ENCODE measurements at regions not wholly inside any gene's neighbourhood (a gene's known extent, or its start where the extent isn't known, plus 50 kb on each side); places are given as distances from the start of the nearest gene placed in this dataset.

DNA sequence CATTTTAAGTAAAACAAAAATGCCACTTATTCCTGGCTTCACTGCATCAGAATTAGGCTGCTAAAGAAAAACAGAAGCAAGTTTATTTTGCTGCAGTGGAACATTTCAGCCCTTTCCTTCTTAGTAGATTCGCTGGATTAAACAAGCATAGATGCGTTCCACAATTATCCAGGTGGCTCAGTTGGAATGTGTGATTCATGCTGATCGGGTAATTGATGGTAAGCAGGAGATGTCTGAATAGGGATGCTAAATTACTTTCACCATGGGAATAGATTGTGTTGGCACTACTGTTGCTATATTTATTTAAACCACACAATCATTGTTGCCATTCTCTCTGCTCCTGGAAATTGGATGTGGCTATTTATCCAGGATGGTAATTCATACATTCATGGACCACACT, 440.1 kb upstream of the DDI1 start:
- TF ChIP-seq EZH2 (IDR thresholded peaks at IDR 0.05; ENCODE audit: insufficient read depth, poor library complexity, severe bottlenecking) (no peak), EZH2phosphoT487 (IDR thresholded peaks at IDR 0.05; ENCODE audit: insufficient read depth, low read depth) (no peak)

Measured in GM23248 (cell line).